NCI-H460 (cell line): ENCODE measurements at regions not wholly inside any gene's neighbourhood (a gene's known extent, or its start where the extent isn't known, plus 50 kb on each side); places are given as distances from the start of the nearest gene placed in this dataset.

Experiments used
- DNase-seq: peaks from one replicate; pipeline ENCODE4 v3.0.0-alpha.2; 2016; ENCODE audit warnings: low read depth; ENCODE audit errors: extremely low read depth

DNA sequence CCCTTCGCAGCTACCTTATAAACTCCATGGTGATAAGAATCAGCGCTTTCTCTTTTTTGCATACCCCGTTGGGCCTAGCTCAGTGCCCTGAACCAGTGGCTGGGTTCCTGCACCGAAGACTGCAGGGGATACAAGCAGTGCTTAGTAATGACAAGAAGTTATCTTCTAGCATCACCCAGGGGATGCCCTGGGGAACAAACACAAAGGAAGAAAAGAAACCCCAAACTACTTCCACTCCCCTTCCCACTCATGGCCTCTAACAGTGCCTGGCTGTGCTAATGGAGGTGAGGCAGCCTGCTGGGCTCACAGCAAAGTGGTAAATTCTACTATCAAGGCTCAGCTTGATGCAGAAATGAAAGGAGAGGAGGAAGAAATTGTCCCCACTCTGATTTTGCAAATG lies 314.7 kb downstream of the TXNL1 start:
- DNase-seq = no peak

DNA sequence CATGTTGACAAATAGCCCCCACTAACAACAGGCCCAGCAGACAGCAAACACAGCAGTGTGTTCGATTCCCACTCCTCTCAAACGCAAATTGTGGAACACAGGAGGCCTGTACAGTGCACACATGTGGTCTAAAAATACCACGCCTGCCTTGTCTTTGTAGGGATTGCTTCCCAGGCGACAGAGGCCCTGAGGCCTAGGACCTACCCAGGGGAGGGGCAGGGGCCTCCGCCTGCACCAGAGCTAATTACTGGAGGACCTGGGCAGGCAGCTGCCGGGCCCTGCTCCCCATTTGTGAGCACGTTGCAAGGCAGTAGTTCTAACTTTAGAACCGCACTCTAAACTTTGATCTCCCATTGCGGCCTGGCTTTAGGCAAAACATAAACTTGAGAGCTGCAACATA lies 316.0 kb downstream of the TXNL1 start:
- no peak for DNase-seq

DNA sequence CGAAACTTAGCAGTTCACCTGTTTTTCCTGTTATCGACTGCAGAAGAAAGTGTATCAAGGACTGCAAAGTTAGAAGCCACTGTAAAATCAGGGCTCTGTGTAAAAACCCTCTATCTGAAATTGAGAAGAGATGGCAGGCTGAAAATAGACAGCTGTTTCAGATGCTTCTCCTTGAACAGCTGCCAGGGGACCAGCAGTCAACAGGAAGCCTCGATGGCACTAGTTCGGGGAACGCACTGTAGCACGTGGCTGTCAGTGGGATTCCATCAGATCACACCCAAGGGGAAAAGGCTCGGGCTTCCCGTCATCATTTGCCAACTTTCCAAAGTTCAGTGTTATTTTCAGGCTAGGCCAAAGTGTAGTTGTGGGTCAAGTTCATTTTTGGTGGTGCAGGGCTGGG lies 316.9 kb downstream of the TXNL1 start:
- DNase-seq = no peak

DNA sequence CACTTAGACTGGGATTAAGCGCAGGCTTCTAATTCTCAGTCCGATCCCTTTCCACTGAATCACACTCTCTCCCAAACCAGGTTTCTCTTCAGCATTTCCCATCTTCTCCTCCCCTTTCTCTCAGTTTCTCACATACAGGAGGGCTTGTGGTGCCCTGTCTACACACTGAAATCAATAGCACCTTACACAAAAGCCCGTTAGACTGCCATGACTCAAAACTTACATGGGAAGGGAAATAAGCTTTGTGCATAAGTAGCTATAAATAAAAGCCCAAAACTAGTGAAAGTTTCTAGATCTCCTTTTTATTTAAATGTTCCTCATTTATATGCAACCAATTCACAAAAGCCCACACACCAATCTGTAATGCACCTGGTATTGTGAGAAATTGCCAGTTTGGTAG lies 318.4 kb downstream of the TXNL1 start:
- no peak for DNase-seq

DNA sequence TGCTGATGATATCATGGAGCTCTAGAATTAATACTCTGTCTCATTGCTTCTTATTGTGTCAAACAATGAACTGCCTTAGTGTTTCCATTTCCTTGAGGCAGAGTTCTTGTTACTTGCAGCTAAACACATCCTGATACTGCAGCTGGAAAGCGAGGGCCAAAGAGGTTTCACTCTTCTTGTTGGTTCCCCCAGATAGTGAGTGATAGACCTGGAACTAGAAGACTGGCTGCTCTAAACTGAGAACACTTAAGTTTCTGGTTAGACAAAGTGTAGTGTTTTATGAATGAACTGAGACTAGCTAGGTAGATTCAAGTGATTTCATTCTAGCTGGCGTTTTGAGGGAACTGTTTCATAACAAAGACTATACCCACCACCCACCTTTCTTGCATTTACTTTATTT lies 321.7 kb downstream of the TXNL1 start:
- DNase-seq = no peak

DNA sequence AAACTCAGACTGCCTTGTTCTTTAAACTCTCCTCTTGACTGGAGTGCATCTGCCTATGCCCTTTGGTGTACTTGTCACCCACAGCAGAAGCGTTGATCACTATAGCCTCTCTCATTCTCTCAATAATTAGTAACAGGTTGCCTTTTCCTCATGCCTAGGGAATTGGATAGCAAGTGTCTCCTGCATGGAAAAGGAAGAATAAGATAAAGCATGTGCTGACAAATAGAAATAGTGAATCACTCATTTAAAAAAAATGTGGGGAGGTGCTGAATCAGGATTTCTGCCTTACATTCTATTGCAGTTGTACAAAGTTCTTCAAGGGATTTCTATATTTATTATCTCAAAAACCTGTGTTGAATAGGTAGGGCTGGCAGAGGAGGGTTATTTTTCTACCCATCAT lies 323.0 kb downstream of the TXNL1 start:
- DNase-seq = no peak

DNA sequence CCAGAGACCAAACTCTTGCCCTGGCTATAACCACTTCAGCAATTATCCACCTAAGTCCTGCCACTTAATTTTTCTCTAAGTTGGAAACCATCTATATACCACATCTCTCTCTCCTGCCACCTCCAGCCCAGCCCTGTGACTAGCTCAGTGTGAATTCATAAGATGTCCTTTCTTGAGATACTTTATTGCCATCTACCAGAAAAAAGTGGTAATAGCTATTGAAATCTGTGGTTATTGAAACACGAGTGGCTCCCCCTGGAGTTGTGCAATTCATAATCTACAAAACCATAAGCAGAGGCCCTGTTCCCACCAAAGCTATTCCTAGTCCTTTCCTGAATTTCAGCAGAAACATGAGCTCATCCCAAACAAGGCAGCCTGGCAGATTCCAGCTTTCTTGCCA lies 324.0 kb downstream of the TXNL1 start:
- no peak for DNase-seq

DNA sequence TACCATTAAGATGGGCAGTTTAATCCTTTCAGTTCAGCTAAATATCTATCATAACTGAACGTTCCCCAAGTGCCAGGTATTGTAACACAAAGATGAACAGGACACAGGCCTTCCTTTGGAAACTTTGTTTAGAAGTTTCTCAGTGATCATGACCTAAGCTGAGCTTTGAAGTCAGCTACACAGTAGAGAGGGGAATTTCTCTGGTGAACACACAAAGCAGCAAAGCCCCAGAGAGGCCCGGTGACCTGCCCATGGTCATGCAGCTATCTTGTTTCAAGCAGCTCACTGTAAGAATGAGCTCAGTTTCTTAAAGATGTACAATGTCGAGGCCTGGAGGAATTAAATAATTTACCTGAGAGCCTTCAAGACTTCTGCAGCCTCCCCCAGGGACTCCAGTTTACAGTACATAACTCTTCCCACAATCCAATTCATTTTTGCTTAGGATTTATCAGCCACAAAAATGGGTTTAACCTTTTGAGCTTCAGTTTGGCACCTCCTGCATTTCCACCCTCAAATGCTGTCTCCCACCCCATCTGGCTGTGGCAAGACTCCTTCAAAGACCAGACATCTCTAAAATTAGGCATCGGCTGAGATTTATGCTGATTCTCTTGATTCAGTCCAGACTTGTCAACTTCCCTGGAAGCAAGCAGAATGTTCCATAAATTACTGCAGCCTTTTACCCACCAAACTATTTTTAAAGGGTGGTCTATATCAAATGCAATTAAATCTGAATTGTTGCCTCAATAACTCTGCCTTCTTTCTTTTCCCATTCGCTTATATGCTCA lies 325.6 kb downstream of the TXNL1 start:
- DNase-seq = no peak

DNA sequence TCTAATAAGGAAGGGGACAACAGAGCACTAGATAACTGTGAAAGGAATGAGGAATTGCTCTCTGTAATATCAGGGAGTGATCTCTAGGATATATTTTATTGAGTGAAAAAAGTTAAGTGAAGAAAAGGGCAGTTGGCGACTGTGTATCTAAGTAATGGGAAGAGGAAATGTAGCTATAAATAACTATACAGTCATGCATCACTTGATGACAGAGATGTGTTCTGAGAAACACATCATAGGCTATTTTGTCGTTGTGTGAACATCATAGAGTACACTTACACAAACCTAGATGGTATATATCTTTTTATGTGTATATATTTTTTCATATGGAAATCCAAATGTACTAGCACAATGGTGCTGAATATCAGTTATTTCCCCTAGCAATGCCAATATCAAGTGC lies 329.3 kb downstream of the TXNL1 start:
- DNase-seq = no peak

DNA sequence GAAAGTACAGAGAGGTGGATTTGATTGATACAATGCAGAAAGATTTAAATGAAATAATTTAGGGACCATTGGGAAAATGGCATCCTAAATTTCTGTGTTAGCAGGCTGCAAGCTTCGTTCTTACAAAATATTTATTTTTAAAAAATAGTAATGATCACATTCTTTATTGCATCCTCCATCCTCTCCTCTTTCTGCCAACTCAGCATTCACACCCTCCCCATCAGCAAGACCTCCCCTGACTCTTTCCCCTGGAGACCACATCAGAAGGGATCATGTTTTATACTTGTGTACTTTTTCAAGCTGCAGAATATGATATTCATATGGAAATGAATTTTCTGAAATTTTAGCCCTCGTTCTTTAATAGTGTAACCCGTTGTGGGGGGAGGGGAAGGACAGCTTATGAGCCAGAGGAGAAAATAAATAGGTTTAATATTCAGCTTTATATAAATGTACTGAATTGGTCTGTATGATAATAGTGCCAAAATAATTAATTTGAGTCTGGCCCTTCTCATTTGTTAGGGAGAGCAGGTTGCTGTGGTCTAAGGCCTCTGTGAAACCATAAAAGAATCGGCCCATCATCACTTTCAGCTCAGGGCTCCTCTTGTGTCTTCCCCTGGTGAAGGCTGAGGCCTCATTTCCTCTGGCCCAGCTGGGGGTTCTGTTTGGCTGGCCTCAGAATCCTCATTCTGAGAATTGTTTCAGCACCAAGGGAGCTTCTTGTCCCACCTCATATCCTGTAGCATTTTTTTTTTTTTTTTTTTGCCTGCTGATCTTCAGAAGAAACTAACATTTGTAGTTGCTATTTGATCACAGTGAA lies 330.8 kb downstream of the TXNL1 start:
- no peak for DNase-seq

DNA sequence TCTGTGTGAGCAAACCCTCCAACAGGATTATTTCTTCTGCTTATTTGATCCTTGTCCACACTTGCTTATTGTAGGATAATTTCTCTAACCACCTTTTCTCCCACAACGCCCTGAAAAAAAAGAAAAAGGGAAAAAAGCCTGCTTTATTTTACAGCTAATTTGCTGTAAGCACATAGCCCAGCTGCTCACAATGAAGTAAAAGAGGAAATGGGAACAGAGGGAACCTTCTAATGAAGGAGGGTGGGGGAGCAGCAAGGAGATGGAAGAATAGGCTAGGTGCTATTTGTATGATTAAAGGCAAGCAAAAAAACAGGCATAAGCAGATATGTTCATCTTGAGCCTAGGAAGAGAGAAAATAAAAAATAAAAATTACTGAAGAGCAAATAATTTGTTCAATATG lies 331.6 kb downstream of the TXNL1 start:
- DNase-seq = no peak

DNA sequence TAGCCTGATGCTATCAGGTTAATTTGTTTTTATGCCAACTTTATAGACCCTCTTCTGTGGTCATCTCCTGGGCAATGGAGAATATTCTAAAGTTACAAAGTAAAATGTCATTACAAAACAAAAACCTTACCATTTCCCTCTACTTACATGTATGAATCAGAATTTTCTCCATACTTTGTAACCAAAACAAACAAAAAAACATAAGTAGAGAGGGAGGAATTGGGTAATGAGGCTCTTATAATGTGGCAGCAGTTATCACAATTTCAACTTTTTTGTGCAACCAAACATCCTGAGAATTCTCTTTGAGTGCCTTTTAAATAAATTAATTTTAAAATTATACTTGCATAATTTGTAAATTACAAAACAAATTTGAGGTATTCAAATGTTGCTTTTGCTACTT lies 332.8 kb downstream of the TXNL1 start:
- no peak for DNase-seq

DNA sequence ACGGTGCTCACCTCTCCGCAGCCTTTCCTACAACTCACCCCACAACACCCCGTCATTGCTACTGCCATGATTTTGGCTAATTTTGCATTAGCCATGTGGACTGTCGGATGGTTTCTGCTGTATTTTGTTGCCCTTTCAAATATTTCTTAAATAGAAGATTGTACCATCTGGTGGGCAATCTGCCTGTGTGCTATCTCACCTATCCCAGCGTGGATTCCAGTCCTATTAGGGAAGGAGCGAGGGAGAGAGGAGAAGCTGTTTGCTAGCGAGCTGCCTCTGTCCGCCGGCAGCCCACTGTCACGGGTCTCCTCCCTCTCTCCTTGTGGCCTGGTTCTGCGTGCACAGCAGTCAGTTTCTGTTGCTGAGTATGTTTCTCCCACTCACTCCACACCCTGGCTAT lies 336.2 kb downstream of the TXNL1 start:
- no peak for DNase-seq

DNA sequence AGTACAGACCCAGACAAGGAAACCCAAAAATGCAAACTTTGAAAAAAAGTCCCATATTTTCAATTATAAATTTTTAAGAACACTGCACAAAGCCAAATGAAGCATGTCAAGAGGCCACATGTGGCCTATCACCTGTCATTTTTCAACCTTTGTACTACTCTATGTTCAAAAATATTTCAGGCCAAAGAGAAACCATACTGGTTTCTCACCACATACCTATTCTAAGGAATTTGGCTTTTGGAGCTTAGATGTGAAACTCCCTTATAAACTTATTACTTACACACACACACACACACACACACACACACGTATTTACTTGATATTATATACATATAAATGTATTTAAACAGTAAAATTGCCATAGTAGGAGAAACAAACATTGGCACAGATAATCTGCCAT lies 338.7 kb downstream of the TXNL1 start:
- no peak for DNase-seq

DNA sequence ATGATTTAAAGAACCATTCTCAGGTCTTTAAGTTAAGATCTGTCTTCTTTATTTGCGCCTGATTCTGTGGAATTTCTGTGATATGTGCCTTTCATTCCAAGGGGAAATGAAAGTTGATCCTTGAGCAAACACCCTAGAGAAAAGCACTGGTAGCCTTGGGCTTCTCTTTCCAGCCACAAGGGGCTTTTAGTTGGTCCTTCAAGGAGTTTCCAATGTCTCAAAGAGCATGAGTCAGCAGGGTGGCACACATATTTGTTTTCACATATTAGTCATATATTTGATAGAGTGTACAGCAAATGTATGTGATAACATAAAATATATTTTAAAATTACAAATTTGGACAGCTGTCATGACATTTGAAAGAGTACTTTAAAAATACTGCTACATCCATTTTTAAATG lies 339.5 kb downstream of the TXNL1 start:
- peak; percentile 56 for DNase-seq

DNA sequence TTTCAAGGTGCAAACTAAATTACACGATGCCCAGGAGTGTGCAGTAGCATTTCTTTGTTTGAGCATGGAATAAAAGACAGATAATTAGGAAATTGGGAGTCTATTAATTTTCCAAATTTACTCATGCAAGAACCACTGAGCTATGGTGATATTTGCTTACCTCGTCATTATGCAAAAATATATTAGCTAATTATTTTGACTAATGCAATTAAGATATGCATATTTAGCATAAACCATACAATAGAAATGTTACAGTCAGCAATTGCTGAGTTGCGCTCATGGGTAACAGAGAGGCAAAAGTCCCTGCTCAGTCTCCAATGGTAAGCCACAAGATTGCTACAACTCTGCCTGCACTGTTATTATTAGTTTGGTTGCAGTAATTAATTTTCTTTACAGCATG lies 342.0 kb downstream of the TXNL1 start:
- no peak for DNase-seq

DNA sequence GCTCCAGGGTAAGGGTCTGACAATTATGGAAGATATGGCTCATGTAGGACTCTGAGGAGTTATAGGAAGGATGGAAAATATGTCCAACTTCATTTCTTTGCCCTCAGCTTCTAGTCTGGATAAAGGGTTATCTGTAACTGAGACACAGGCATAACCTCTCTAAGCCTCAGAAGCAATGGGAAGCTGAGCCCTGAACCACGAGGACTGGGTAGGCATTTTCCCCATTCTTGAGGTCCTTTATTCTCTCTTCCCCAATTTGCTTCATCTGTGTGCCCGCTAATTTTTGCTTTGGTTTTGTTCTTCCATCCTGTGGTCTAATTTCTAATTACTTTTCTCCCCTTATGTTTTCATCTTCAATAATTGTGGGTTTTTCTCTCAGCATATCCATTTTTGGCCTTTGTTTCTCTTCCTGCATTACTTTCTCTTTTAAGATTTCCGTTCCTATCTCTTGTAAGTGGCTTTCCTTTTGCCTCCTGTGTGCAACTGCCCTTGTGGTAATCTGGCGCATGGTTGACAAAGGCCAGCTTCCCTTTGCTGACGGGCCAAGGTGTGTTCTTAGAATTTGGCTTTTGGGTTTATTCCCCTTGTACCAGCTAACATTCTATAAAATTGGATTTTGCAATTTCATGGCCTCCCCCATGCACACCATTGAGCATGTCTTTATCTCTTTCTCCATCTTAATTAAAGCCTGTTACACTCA lies 343.8 kb downstream of the TXNL1 start:
- no peak for DNase-seq

DNA sequence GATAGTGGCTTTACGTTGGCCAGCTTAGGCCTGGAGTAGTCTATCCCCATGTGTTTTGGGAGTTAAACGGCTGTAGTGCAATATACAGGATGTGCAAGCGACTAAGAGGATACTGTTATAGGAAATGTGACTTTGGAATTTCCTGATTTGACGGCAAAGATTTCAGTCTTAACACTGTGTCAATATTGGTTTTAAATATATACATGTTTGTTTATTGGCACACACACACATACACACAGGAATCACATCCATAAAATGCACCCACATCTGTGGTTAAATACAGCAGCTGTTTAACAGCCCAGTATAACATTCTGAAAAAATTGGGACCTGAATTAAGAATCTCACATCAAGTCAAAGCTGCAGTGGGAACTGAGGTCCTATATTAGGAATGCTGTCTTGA lies 347.1 kb downstream of the TXNL1 start:
- no peak for DNase-seq

DNA sequence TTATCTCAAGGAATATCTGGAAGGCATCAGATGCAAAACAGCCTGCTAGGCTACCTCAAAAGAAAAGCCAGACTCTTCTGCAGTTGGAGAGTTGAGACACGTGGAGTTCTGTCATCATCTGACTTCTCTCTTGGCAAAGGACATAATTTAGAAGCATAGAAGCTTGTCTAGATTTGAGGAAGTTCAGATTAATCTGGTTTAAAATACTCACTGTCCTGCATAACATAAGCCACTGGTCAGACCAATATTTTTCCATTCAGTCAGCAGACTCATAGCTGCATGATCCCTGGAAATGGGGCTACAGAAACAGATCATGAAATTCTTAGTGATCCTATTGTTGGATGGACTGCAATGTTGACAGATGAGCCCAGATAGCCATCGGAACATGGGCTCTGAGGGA lies 349.0 kb downstream of the TXNL1 start:
- DNase-seq = no peak

DNA sequence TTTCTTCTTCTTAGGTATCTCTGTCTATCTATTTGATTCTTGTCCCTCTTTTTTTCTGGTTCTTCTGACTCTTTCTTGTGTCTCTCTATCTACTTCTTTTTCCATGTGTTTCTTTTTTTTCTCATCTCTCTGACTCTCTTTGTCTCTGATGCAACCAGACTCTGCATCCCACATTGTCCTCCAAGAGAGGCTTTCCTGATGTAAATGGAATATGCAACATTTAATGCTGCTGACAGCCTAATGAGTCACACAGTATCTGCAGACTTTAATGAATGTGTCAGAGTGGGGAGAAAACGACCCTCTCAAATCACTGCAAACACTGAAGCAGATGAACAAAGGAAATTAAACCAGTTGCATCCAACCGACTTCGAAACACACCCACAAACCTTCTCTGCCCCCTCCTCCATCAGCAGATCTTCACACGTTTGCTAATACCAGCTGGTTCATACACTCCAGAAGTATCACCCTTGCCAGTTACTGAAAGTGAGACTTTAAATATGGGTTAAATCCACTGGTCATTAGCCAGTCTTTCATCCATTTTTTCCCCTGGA lies 351.5 kb downstream of the TXNL1 start:
- no peak for DNase-seq

DNA sequence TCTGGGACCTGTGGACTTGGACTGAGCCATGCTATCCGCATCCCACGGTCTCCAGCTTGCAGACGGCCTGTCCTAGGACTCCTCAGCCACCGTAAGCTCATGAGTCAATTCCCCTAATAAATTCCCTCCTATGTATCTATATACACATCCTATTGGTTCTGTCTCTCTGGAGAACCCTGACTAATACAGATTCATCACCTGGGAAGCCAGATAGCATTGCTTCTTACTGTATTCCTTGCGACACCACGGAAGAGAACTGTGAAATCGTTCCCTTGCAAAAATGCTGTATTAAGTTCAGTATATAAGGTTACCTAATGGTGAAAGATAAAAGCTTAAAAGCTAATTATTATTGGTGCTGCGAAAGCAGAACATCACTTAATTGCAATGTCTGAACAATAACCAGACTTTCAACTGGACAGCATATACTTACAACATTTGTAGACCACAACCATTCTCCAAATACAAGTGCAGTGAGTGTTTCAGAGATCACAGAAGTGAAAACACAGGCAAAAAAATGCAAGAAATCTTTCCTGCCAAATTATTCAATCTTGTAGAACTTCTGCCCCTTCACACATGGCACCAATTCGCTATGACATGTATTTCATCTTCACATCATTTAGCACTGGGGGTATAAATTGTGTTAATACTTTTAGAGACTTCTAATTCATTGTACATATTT lies 352.9 kb downstream of the TXNL1 start:
- no peak for DNase-seq
